K562 (cell line): ENCODE measurements at regions not wholly inside any gene's neighbourhood (a gene's known extent, or its start where the extent isn't known, plus 50 kb on each side); places are given as distances from the start of the nearest gene placed in this dataset.

Experiments used
- ATAC-seq: fragments of 200-7000 bp; cut with Tn5 transposase; 3 replicates; pipeline ENCODE4 v1.9.1; 2020; ENCODE audit warnings: moderate library complexity
- BruUV-seq: library from RNA; stranded (reverse); fragments of 400-500 nt; replicated peaks from 2 replicates; lab custom pipeline; 2021; lab: Mats Ljungman, UMichigan
- CTCF ChIA-PET: fragments of 300-600 bp; formaldehyde crosslinking; extraction: SDS; loops from one replicate; lab custom pipeline; 2021; ENCODE audit warnings: low intra/inter-chr PET ratio; lab: Yijun Ruan, JAX
- POLR2A ChIA-PET: fragments of 300-600, 350-650 bp; sonication (Branson Sonifier 250); formaldehyde crosslinking; extraction: SDS; loops from one replicate; lab custom pipeline; 2021; ENCODE audit warnings: antibody characterized with exemption, inconsistent platforms; lab: Yijun Ruan, JAX
- DNase-seq, 4 experiments: peaks; one replicate each; pipeline versions ENCODE4 v3.0.0 to v3.0.0-alpha.2; 2011 to 2018; ENCODE audit warnings: low spot score in 3 of 4, mixed read lengths in 3 of 4; ENCODE audit errors: extremely low read depth in 1 of 4
- FAIRE-seq: peaks from 2 replicates; lab custom pipeline; 2011; peaks lifted over from hg19 to GRCh38; lab: Jason Lieb, UNC
- H2AFZ ChIP-seq: 2 replicates; pipeline ENCODE4 v1.6.0; 2011; ENCODE audit warnings: low read depth, low read length, control low read depth, inconsistent platforms
- H3K27ac ChIP-seq: fragments of 200-600 bp; 3 replicates; pipeline ENCODE4 v1.8.0; 2011; ENCODE audit warnings: low read depth, mild to moderate bottlenecking, control low read depth, inconsistent platforms, low read length, moderate library complexity, mixed read lengths; ENCODE audit errors: extremely low read depth
- H3K27me3 ChIP-seq, 2 experiments: fragments of 300-600 bp in 1 of 2; 2 replicates in 1 of 2; 3 replicates in 1 of 2; pipeline versions ENCODE4 v1.6.0 to v1.8.0; 2011; ENCODE audit warnings: inconsistent platforms in 2 of 2, low read length in 2 of 2, mild to moderate bottlenecking in 1 of 2, mixed read lengths in 1 of 2, moderate library complexity in 1 of 2; ENCODE audit not compliant: control insufficient read depth in 2 of 2, insufficient read depth in 2 of 2
- H3K36me3 ChIP-seq: fragments of 300-600 bp; 3 replicates; pipeline ENCODE4 v1.8.0; 2011; ENCODE audit warnings: mild to moderate bottlenecking, low read length, inconsistent platforms; ENCODE audit not compliant: control insufficient read depth, insufficient read depth
- H3K4me1 ChIP-seq, 2 experiments: fragments of 200-600 bp in 1 of 2; replicated peaks in 1 of 2; 2 replicates in 1 of 2; 3 replicates in 1 of 2; pipeline versions ENCODE4 v1.5.1 to v1.8.0; 2011; ENCODE audit warnings: inconsistent platforms in 2 of 2, low read length in 2 of 2, mild to moderate bottlenecking in 1 of 2, mixed read lengths in 1 of 2, moderate library complexity in 1 of 2; ENCODE audit not compliant: control insufficient read depth in 2 of 2, insufficient read depth in 2 of 2
- H3K4me2 ChIP-seq: 2 replicates; pipeline ENCODE4 v1.6.1; 2011; ENCODE audit warnings: low read length, control low read depth, inconsistent platforms, mixed read lengths; ENCODE audit not compliant: insufficient read depth
- H3K4me3 ChIP-seq: fragments of 200-600 bp; sonication (generic), shearing (Covaris generic); 2 replicates; pipeline ENCODE4 v1.5.1; 2016; ENCODE audit warnings: control low read depth, inconsistent platforms
- H3K79me2 ChIP-seq: fragments of 200-600 bp; 3 replicates; pipeline ENCODE4 v1.8.0; 2011; ENCODE audit warnings: low read length, inconsistent platforms; ENCODE audit not compliant: control insufficient read depth, insufficient read depth
- H3K9ac ChIP-seq, 2 experiments: 2 replicates each; pipeline versions ENCODE4 v1.6.0 to v1.6.1; 2011; ENCODE audit warnings: low read depth in 2 of 2, low read length in 2 of 2, control low read depth in 1 of 2, inconsistent platforms in 1 of 2, mild to moderate bottlenecking in 1 of 2, mixed read lengths in 1 of 2; ENCODE audit not compliant: insufficient read depth in 1 of 2
- H3K9me1 ChIP-seq: one replicate; pipeline ENCODE4 v1.6.0; 2011; ENCODE audit warnings: inconsistent platforms, mild to moderate bottlenecking, low read length, moderate library complexity; ENCODE audit not compliant: control insufficient read depth, insufficient read depth
- H3K9me3 ChIP-seq: replicated peaks from 2 replicates; pipeline ENCODE4 v1.5.1; 2011; ENCODE audit warnings: low read depth, low read length, inconsistent platforms; ENCODE audit not compliant: control insufficient read depth, insufficient read depth
- H4K20me1 ChIP-seq: replicated peaks from 2 replicates; pipeline ENCODE4 v1.6.1; 2011; ENCODE audit warnings: low read length, inconsistent platforms, mixed read lengths; ENCODE audit not compliant: control insufficient read depth, insufficient read depth
- ADNP ChIP-seq: fragments of 200-800 bp; sonication (Bioruptor generic); IDR thresholded peaks from 2 replicates; pipeline ENCODE4 v1.6.1; 2016; ENCODE audit warnings: missing genetic modification characterization, missing compliant biosample characterization
- CCAR2 ChIP-seq: fragments of 200-400 bp; formaldehyde crosslinking; IDR thresholded peaks from 2 replicates; pipeline ENCODE4 v1.6.1; 2017; ENCODE audit warnings: mild to moderate bottlenecking, low read depth, low read length
- HDAC3 ChIP-seq: fragments of 450-650 bp; IDR thresholded peaks from 2 replicates; pipeline ENCODE4 v1.6.1; 2018; ENCODE audit warnings: borderline replicate concordance, mild to moderate bottlenecking, moderate library complexity; ENCODE audit not compliant: partially characterized antibody
- JUND ChIP-seq, 2 experiments: IDR thresholded peaks; 2 replicates in 1 of 2; 3 replicates in 1 of 2; pipeline ENCODE4 v1.6.1; 2011; ENCODE audit warnings: borderline replicate concordance in 2 of 2, low read depth in 2 of 2, low read length in 2 of 2, improper control_type of control experiment in 1 of 2, missing biosample characterization in 1 of 2, missing genetic modification characterization in 1 of 2, missing genetic modification reagents in 1 of 2
- LCOR ChIP-seq: sonication (generic); formaldehyde crosslinking; IDR thresholded peaks from 2 replicates; pipeline ENCODE4 v1.8.0; 2022; ENCODE audit warnings: mild to moderate bottlenecking, missing genetic modification reagents
- NCOA6 ChIP-seq: fragments of 450-650 bp; IDR thresholded peaks from 2 replicates; pipeline ENCODE4 v1.6.1; 2017; ENCODE audit warnings: mild to moderate bottlenecking
- NR2F6 ChIP-seq: fragments of 450-650 bp; formaldehyde crosslinking; IDR thresholded peaks from 2 replicates; pipeline ENCODE4 v1.4.0; 2020; ENCODE audit warnings: mild to moderate bottlenecking
- PCBP1 ChIP-seq: fragments of 200-400 bp; formaldehyde crosslinking; IDR thresholded peaks from 2 replicates; pipeline ENCODE4 v1.6.1; 2018; ENCODE audit warnings: mild to moderate bottlenecking, low read depth, low read length; ENCODE audit not compliant: poor library complexity, severe bottlenecking
- TAF7 ChIP-seq: fragments of 450-650 bp; IDR thresholded peaks from 2 replicates; pipeline ENCODE4 v1.6.1; 2016; ENCODE audit warnings: missing genetic modification characterization, missing compliant biosample characterization
- TEAD1 ChIP-seq, 2 experiments: fragments of 450-650 bp in 1 of 2; sonication (generic) in 1 of 2; formaldehyde crosslinking; IDR thresholded peaks; 2 replicates each; pipeline versions ENCODE4 v1.4.0 to v1.8.0; 2020 to 2022; ENCODE audit warnings: mild to moderate bottlenecking in 2 of 2, missing genetic modification reagents in 1 of 2
- TEAD4 ChIP-seq, 2 experiments: sonication (generic) in 1 of 2; formaldehyde crosslinking in 1 of 2; IDR thresholded peaks; 2 replicates each; pipeline versions ENCODE4 v1.6.1 to v1.8.0; 2012 to 2022; ENCODE audit warnings: borderline replicate concordance in 1 of 2, inconsistent platforms in 1 of 2, low read length in 1 of 2, mild to moderate bottlenecking in 1 of 2, missing genetic modification reagents in 1 of 2
- THRAP3 ChIP-seq: fragments of 450-650 bp; IDR thresholded peaks from 2 replicates; pipeline ENCODE4 v1.6.1; 2016; ENCODE audit warnings: mild to moderate bottlenecking, inconsistent platforms, borderline replicate concordance
- YY1 ChIP-seq, 3 experiments: IDR thresholded peaks; 2 replicates each; pipeline ENCODE4 v1.6.1; 2011; ENCODE audit warnings: low read length in 2 of 3, mild to moderate bottlenecking in 2 of 3, moderate library complexity in 2 of 3, borderline replicate concordance in 1 of 3, control low read depth in 1 of 3, low read depth in 1 of 3; ENCODE audit not compliant: insufficient read depth in 3 of 3, insufficient replicate concordance in 2 of 3, control insufficient read depth in 1 of 3, insufficient read length in 1 of 3; ENCODE audit errors: extremely low read depth in 1 of 3
- ZNF197 ChIP-seq: fragments of 200-800 bp; sonication (Bioruptor generic); IDR thresholded peaks from 2 replicates; pipeline ENCODE4 v1.6.1; 2016; ENCODE audit warnings: low read depth, missing genetic modification characterization, missing compliant biosample characterization
- ZNF76 ChIP-seq: fragments of 250-450 bp; sonication (Bioruptor Pico); IDR thresholded peaks from 2 replicates; pipeline ENCODE4 v1.4.0; 2020; ENCODE audit warnings: mild to moderate bottlenecking, moderate library complexity, borderline replicate concordance
- WGBS: fragments of 100-300 bp; shearing (Covaris generic); methylation state at CpG from one replicate; pipeline ENCODE4 v1.1.6; 2016; ENCODE audit warnings: low coverage, mixed read lengths; ENCODE audit not compliant: insufficient coverage; ENCODE audit errors: missing lambda C conversion rate; 5-methylcytosine and 5-hydroxymethylcytosine counted together
- in situ Hi-C: fragments of 300-500 bp; cut with MboI; formaldehyde crosslinking; loops from 4 replicates; pipeline ENCODE4 v1.15.0; 2018; ENCODE audit warnings: inconsistent platforms, mixed read lengths
- intact Hi-C: fragments of 100-400 bp; cut with micrococcal nuclease; formaldehyde crosslinking; loops from 2 replicates; pipeline ENCODE4 v1.14.2; 2022
- TF ChIP-seq, protein P1 (sequence below), 2 experiments: fragments of 150-350 bp in 1 of 2; IDR thresholded peaks; 2 replicates each; pipeline ENCODE4 v1.6.1; 2012 to 2016; ENCODE audit warnings: low read depth in 2 of 2, low read length in 2 of 2, mild to moderate bottlenecking in 1 of 2, moderate library complexity in 1 of 2

DNA sequence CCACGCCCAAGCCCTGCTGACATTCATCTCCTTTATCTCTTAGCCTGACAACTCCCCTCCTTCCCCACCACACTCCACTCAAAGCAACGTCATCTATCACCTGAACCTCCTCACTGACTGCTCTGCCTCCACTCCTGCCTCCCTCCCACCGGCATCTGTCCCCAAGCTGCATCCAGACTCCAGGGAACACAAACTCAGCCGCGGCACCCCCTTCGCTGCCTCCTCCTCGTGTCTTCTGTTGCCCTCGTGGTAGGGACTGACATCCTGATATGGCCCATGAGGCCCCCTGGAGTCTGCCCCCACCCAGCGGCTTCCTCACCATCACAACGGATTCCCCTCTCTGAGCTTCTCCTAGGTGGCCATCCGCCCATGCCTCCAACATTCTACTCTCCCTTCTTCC lies 101.0 kb upstream of the TAS2R1 start (continued):
- TF ChIP-seq TEAD4 (IDR thresholded peaks at IDR 0.05; ENCODE audit: low read length) (no peak), TEAD4 (CRISPR knock-in tag; IDR thresholded peaks at IDR 0.05; ENCODE audit: borderline replicate concordance) (no peak), NR2F6 (no peak), PCBP1 (no peak), ADNP (tag) (no peak), CCAR2 (no peak), JUND (IDR thresholded peaks at IDR 0.05; ENCODE audit: borderline replicate concordance, low read depth, low read length) (no peak), JUND (tag; IDR thresholded peaks at IDR 0.05; ENCODE audit: borderline replicate concordance, low read depth, low read length) (no peak), THRAP3 (no peak), LCOR (CRISPR knock-in tag) (no peak), ZNF76 (CRISPR knock-in tag) (no peak)

- CTCF ChIA-PET, result no interaction called here
- no peak overlapping the region for H3K4me2 ChIP-seq
- POLR2A ChIA-PET, result no interaction called here
- in situ Hi-C loops (no loop called here), intact Hi-C loops (no loop called here)
- no TSS peak for BruUV-seq
- no peaks in the 10 kb centered on the region for H4K20me1 ChIP-seq
- no peaks in the 10 kb centered on the region for H3K9me3 ChIP-seq
- no peaks in the 10 kb centered on the region for H3K27me3 ChIP-seq
- no peak overlapping the region for H3K4me3 ChIP-seq
- no peaks in the 10 kb centered on the region for H3K36me3 ChIP-seq
- H3K27ac ChIP-seq, result no peak overlapping the region
- no peak for ATAC-seq
- H3K4me1 ChIP-seq, result no peaks in the 10 kb centered on the region
- no peak for DNase-seq
- no peak overlapping the region for H3K9ac ChIP-seq
- 2% methylated on average over 2 of the region's 2 CpGs for WGBS
- no peaks in the 10 kb centered on the region for H3K9me1 ChIP-seq
- no peak overlapping the region for H2AFZ ChIP-seq
- H3K79me2 ChIP-seq, result no peaks in the 10 kb centered on the region
- no peak for FAIRE-seq
- TF ChIP-seq ZNF197 (no peak), YY1 (IDR thresholded peaks at IDR 0.05; ENCODE audit: borderline replicate concordance in 1 of 3, control insufficient read depth in 1 of 3, extremely low read depth in 1 of 3, insufficient read depth in 3 of 3, insufficient read length in 1 of 3, insufficient replicate concordance in 2 of 3, low read depth in 1 of 3, low read length in 2 of 3) (no peak), TAF7 (no peak), HDAC3 (no peak), NCOA6 (no peak), TEAD1 (CRISPR knock-in tag; IDR thresholded peaks at IDR 0.05) (no peak)
- TF ChIP-seq, protein P1, sequence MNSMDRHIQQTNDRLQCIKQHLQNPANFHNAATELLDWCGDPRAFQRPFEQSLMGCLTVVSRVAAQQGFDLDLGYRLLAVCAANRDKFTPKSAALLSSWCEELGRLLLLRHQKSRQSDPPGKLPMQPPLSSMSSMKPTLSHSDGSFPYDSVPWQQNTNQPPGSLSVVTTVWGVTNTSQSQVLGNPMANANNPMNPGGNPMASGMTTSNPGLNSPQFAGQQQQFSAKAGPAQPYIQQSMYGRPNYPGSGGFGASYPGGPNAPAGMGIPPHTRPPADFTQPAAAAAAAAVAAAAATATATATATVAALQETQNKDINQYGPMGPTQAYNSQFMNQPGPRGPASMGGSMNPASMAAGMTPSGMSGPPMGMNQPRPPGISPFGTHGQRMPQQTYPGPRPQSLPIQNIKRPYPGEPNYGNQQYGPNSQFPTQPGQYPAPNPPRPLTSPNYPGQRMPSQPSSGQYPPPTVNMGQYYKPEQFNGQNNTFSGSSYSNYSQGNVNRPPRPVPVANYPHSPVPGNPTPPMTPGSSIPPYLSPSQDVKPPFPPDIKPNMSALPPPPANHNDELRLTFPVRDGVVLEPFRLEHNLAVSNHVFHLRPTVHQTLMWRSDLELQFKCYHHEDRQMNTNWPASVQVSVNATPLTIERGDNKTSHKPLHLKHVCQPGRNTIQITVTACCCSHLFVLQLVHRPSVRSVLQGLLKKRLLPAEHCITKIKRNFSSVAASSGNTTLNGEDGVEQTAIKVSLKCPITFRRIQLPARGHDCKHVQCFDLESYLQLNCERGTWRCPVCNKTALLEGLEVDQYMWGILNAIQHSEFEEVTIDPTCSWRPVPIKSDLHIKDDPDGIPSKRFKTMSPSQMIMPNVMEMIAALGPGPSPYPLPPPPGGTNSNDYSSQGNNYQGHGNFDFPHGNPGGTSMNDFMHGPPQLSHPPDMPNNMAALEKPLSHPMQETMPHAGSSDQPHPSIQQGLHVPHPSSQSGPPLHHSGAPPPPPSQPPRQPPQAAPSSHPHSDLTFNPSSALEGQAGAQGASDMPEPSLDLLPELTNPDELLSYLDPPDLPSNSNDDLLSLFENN (IDR thresholded peaks at IDR 0.05; ENCODE audit: low read depth in 2 of 2, low read length in 2 of 2), result no peak
These were observed 98.1 kb upstream of the TAS2R1 start for GRCh38 chr5:9728261-9728660.
